GM19043 (cell line): ENCODE measurements at regions not wholly inside any gene's neighbourhood (a gene's known extent, or its start where the extent isn't known, plus 50 kb on each side); places are given as distances from the start of the nearest gene placed in this dataset.
A peak's percentile ranks its signal among the peaks of the same experiment; 100 is the strongest.
"Not testable (repeated sequence)": the region's sequence is repeated elsewhere in the genome, so short reads cannot be mapped to it uniquely, and the experiment has no call there.

Experiments
- ATAC-seq: cut with Tn5 transposase; IDR thresholded peaks from one replicate; pipeline ENCODE4 v1.9.1; 2021; ENCODE audit warnings: low read depth; ENCODE audit not compliant: unreplicated experiment

DNA sequence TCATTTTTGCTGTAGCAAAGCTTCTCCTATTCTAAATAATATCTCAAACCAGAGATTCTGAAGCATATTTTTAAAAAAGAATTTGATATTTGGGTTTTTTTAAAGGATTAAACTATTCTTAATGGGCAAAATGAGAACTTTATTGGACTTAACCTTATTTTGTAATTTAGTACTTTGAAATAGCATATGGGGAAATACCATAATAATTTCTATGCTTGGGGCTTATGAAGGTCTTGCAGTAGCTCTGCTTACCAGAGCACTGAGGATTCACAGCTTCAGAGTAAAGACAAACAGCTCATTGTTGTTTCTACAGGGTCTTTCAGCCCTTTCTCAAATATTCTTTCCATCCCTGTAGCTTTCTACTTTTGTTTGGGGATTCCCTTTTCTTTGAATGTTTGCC is 111.2 kb upstream of the ZNF648 start:
- ATAC-seq, result no peak

GRCh38 chr1:182170891-182171461 is 109.5 kb upstream of the ZNF648 start:
- no peak for ATAC-seq

GRCh38 chr1:182169203-182169602 is 107.7 kb upstream of the ZNF648 start:
- ATAC-seq, result no peak

- no peak for ATAC-seq
These were observed 105.2 kb upstream of the ZNF648 start for GRCh38 chr1:182166750-182167149.

- no peak for ATAC-seq
These were observed 104.8 kb upstream of the ZNF648 start for GRCh38 chr1:182166321-182166720.

DNA sequence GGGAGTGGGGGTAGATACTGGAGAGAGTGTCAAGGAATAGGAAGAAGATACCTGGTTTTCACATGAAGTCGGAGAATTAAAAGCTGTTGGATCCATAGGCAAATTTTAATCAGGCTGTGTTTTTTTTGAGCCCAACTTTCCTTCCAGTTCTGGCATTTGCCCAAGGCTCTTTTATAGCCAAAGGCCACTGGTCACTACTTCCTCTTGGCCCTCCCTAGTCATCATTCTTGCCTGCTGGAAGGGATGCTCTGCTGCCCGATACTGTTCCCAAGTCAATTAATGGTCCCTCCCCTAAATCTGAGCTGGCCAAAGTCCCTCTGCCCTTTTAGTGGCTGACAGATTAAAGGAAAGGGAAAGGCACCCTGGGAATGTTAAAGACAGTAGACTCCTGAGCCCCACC is 102.8 kb upstream of the ZNF648 start:
- no peak for ATAC-seq

GRCh38 chr1:182163821-182164223 is 102.3 kb upstream of the ZNF648 start:
- ATAC-seq, result no peak

DNA sequence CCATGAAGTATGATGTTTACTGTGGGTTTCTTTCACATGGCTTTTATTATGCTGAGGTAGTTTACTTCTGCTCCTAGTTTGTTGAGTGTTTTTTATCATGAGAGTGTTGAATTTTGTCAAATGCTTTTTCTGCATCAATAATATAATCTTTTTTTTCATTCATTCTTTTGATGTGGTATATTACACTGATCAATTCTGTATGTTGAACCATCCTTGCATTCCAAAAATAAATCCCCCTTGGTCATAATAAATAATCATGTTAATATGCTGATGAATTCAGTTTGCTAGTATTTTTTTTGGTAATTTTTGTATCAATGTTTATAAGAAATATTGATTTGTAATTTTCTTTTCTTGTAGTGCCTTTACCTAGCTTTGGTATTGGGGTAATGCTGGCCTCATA is 97.9 kb upstream of the ZNF648 start:
- no peak for ATAC-seq

GRCh38 chr1:182157187-182157586 is 95.7 kb upstream of the ZNF648 start:
- no peak for ATAC-seq

DNA sequence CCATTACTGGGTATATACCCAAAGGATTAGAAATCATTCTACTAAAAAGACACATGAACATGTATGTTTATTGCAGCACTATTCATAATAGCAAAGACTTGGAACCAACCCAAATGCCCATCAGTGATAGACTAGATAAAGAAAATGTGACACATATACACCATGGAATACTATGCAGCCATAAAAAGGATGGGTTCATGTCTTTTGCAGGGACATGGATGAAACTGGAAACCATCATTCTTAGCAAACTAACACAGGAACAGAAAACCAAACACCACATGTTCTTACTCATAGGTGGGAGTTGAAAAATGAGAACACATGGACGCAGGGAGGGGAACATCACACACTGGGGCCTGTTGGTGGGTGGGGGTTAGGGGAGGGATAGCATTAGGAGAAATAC is 92.9 kb upstream of the ZNF648 start:
- not testable (repeated sequence) for ATAC-seq

GRCh38 chr1:182149411-182149965 is 88.0 kb upstream of the ZNF648 start:
- ATAC-seq, result no peak

DNA sequence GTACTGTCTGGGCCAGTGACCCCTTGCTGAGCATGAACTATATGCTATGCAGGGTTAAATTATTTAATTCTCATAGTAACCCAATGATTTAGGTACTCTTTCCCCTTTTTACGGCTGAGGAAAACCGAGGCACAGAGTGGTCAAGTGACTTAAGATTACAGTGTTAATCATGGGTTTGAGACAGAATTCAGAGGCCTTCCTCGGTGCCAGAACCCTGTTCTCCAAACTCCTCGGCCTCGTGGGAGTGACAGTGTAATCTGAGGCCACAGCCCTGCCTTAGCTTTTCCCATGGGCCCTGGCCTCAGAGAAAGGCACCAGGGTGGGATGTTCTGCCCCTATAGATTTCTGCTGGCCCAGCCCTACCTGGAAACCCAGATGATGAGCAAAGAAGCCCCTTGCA is 86.4 kb upstream of the ZNF648 start:
- no peak for ATAC-seq

GRCh38 chr1:182147136-182147820 is 85.8 kb upstream of the ZNF648 start:
- ATAC-seq, result peak; percentile 89

DNA sequence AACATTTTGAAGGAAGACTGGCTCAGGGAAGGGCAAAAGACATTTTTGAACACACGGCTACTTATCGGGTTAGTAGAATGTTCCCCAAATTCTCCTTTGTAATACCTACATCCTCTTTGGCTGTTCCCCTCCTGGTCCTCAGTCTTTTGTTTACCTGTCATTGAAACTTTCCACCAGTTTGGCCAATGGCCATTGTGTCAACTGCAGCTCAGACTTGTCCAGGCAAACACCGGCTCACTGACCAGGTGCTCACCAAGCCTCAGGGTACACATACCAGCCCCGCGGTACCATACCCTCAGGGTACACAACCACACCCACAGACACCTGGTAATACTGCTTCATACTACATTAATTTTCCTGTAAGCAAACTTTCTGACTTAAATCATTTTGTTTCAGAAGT is 84.8 kb upstream of the ZNF648 start:
- ATAC-seq, result no peak

DNA sequence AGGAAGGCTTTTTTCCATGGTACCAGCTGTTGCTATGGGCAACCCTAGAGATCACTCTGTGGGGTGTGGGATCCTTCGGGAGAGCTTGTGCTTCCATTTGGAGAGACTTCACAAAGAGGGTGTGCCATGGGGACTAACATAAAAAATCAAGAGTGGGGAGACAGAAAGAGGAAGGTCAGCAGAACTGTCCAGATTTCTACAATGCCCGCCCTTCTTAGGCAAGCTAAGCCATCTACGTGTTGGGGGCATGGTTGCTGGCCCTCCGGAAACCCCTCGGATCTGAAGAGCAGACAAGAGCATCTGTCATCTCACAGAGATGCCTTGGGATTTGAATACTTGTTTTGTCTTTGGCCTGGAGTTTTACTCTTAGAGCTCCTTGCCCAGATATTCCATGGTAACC is 83.9 kb upstream of the ZNF648 start:
- ATAC-seq, result no peak

DNA sequence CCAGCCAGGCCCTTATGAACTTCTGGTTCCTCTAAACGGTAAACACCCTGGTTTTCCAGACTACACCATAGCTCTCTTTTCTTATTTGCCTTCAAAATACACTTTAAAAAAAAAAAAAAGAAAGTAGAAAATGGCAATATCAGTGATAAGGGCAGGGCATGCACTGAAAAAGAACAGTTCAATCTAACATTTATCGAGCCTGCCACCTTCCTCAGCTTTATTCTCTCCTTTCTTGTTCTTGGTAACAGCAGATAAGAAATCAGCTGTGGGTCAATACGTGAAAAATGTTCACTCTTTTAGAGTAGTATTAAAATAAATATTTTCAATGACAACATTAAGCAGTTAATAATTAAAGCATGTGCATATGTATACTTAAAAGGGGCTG is 83.1 kb upstream of the ZNF648 start:
- ATAC-seq, result no peak

GRCh38 chr1:182143825-182144645 is 82.5 kb upstream of the ZNF648 start:
- no peak for ATAC-seq

DNA sequence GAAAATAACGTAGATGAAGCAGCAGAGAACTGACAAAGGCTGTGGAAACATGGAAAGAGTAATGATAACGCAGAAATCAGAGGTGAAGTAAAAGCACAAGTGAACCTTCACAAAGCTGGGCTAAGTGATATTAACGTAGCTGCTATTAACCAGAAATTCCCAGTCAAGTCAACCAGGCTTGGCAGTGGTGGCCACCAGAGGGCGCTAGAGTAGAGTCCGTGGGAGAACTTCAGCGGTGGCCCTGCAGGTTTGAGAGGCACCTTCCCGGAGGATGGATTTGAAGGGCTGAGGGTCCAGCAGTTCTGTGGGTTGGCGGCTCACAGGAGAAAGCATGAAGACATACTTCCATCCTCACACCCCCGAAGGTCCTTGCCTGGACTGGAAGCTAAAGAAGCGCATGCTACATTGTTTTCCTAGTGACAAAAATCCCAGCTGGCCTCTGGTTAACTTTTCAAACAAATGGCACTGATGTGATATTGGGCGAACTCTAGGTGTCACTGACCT is 81.7 kb upstream of the ZNF648 start:
- no peak for ATAC-seq

DNA sequence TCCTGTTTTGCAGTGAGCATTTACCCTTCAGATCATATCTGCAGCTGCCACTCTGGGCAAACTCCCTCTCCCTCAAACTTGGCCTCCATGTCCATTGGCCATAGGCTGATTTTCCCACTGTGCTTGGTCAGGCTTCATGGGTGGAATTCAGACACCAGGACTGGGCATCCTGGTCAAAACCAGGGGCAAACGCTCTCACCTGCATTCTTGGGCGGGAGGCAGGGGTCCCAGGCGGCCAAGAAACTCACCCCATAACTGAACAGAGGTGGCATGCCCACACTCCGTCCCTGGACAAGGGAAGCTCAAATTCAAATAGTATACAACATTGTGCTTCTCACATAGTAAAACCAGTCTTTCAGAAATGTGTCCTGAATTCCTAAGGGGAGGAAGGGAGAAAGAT is 81.1 kb upstream of the ZNF648 start:
- no peak for ATAC-seq

DNA sequence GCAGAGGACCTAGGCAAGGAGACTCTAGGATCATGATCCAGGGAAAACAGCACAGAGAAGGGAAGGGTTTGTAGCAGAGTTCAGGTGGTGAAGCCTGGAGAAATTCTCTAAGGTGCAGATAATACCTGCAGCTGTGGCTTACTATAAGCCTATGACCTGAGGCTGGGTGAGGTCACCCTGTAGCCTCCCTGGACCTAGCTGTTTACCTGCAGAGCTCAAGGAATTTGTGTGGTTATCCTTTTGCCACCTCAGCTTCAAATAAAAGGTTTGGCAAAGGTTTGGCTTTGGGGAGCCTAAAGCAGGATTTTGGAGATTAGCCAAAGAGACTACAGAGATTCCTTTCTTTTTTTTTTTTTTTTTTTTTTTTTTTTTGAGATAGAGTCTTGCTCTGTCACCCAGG is 79.5 kb upstream of the ZNF648 start:
- ATAC-seq, result no peak

DNA sequence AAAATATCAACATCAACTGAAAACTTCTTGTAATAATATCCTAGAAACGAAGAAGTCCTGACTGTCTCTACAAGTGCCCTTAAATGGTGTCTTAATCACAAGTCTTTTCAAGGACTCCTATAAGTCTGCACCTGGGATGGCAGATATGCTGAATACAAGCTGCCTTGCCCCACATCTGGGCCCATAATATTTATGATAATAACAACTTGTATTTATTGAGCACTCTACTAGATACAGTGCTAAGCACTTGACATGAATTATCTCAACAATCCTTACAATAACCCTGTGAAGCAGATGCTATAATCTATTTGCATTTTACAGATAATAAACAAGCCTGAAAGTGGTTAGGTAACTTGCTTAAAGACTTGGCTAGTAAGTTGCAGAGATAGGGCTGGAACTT is 78.0 kb upstream of the ZNF648 start:
- no peak for ATAC-seq
